Urothelium cell line (cell line): ENCODE measurements at regions not wholly inside any gene's neighbourhood (a gene's known extent, or its start where the extent isn't known, plus 50 kb on each side); places are given as distances from the start of the nearest gene placed in this dataset.

Experiments used
- DNase-seq: peaks from one replicate; pipeline ENCODE4 v3.0.0; 2011; ENCODE audit warnings: low spot score, mixed read lengths
- FAIRE-seq: peaks from 2 replicates; lab custom pipeline; 2011; peaks lifted over from hg19 to GRCh38; lab: Jason Lieb, UNC

DNA sequence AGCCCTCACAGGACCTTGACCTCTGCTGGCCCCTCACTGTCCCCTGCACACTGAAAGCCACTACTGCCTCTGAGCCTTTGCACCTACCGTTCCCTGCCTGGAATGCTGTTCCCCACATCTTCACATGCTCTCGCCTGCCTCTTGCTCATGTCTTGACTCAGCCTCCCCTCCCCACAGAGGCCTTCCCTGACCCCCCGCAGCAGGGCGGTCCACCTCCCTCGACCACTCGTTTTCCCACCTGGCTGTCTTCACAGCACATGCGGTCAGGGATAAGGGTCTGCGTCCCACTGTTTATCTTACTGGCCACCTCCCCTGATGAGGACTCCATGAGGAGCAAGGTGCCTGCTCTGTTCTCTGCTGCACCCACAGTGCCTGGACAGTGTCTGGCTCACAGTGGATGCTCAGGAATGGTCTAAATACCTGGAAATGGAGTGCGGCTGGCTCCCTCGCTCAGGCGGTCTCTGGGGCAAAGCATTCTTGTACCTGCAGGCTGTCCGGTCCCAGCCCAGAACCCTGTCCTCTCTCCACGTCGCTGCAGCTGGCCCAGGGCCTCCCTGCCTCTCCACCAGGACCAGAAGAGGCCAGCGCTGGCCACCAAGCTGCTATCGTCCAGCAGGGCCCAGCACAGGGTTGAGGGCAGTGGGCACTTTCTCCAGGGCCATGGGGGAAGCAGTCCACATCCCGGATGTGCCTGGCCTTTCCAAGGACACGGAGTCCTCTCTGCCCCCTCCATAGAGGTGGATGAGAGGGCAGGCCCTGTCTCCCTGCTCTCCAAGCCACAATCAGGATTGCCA, 107.4 kb downstream of the NCOR2 start:
- FAIRE-seq (no peak), DNase-seq (no peak)

DNA sequence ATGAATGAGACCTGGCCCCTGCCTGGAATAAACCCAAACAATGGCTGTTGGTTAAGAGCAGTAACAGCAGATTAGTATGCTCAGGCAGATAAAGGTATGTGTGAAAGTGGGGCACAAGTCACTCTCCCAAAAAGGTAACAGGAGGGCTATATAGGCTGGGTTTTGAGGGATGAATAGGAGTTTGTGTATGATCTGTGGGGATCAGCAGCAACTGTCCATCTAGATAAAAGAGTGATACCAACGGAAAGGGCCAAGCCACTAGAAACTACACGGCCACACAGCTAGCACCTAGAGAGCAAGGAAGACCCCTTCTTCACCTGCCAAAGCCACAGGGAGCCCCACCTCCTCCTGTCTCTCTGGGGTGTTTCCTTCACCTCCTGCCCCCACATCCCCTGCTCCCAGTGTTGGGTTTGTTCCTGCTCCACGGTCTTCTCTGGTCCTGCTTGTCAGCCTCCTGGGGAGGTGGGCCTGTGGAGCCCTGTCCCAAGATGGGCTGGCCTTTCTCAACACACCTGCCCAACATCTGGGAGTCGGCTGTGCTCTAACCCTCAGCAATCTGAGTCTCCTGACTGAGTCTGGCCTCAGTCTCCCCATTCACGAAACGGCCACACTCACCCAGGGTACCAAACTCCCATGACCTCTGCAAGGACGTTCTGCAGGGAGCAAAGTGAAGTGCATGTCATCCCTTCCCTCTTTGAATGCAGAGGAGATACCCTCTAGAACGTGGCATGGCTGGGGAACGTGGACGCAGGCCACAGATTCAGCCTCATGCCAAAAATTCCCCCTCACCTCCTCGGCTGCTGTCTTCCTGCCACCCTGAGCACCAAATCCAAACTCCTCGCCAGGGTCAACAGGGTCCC, 108.2 kb downstream of the NCOR2 start:
- no peak for DNase-seq
- FAIRE-seq: no peak

DNA sequence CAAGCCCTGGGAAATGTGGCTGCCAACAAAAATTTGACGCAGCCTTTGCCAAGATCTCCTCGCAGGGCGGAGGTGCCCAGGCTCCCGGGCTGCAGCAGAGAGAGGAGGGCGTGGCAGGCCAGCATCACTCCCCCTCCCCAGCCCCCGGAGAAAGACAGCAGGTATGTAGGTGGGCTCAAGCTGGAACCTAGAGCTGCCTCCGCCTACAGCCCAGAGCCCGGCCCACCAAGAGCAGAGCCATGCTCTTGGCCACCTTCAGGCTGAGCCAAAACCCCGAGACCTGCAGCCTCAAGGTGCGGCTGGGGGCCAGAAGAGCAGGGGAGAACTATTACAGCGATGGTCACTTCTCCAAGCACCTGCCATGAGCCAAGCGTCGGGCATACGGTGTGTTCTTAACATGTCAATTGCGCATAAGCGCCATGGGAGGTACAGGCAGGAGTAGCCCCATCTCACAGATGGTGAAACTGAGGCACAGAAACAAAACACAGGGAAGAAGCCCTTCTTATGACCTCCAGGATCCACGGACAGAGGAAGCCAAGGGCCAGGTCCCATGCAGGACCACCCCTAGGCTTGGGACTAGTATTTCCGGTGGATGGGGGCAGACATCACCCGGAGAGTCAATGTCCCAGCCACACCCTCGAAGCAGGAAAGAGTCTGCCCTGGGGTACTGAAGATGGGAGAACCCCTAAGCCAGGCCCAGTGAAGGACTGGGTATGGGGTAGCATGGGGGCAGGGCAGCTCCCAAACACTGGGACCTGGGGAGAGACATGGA, 109.0 kb downstream of the NCOR2 start:
- DNase-seq (no peak), FAIRE-seq (no peak)

DNA sequence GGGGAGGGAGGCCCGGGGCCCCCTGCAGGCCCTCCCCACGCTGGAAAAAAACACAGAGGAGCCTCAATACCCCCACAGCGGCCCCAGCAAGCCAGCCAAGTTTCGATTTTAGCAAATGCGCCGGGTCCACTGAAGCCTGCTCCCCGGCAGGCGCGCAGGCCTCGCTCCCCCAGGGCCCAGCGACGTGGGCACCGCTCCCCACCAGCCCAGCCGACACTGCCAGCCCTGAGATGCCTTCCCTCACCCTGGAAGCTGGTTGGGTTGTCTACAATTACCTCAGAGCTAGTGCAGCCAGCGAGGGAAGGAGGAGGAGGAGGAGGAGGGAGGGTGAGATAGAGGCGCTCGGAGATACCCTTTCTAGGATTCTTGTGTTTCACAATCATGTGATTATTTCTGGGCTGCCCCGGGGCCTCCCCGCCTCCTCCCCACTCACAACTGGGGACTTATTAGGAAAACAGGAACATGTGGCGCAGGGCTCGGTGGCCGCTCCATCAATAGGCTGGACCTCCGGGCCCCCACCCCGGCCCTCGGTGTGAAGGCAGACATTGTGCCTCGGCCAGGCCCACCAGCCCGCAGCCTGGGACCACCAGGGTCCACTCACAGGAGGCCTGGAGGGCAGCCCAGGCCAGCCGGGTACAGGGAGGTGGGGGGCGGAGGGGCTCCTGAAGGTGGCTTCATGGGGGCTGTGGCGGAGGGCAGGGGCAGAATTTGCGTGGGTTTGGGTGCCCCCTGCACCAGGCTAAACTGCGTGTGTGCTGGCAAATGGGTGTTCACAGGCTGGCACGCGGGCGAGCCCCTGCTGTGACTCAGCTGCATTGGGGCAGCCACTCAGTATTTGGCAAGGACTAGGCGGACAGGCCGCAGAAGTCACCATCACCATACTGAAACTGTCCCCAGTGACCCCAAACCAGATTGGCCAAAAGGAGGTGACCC, 109.9 kb downstream of the NCOR2 start:
- DNase-seq (no peak), FAIRE-seq (no peak)

DNA sequence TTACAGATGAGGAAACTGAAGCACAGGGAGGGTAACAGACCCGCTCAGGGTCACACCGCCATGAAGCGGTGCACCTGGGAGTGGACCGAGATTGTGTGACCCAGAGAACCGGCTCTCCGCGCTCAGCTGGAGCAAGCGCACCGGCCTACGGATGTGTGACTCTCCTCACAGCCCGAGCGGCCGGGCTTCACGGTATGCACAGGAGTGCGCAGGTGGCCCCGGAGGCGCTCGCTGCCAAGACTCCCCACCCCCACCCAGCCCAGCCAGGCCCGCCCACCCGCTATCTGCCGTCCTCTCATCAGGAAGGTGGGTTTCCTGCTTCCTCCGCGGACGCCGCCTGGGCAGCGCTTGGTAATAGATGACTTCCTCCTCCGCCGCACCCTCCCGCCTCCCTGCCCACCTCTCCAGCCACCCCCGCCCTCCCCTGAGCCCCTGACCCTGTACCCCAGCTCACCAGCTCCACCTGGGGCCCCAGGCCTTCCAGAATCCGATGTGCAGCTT, 110.7 kb downstream of the NCOR2 start:
- DNase-seq: no peak
- FAIRE-seq: no peak

DNA sequence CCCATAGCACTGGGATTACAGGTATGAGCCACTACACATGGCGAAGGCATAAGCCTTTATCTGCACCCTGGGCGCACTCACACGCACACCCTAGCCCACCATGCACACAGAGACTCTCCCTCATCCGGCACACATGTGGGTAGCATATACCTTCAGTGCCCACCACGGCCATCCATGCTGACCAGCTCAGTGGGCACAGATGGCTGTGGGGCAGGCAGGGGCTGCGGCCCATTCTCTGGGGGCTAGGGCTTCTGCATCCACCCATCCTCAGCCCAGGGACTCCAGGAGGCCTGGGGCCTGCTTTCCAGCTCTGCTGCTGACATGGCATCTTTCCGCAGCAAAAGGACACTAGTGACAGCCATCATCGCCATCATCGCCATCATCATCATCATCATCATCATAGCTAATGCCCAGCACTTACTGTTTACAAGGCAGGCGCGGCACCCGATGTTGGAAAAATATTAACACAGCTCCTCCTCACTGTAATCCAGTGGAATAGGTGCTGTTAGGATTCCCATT, 111.2 kb downstream of the NCOR2 start:
- no peak for FAIRE-seq
- no peak for DNase-seq

DNA sequence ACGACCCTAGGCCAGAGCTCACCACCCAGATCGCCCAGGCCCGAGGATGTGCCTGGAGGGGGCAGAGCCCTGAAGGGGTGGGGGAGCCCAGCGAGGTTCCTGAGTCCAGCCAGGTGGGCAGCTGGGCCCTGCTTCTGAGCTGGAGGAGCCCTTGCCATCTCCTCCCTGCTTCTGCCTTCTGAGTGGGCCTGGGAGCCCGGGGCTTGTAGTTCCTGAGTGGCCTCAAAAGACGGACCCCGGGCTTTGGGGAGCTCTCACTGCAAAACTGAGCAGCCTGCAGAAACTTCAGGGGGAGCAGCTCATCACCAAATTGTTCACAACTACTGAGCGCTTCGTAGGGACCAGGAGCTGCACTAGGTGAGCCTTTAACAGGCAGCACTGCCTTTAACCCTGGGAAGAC, 112.1 kb downstream of the NCOR2 start:
- DNase-seq (no peak), FAIRE-seq (no peak)

DNA sequence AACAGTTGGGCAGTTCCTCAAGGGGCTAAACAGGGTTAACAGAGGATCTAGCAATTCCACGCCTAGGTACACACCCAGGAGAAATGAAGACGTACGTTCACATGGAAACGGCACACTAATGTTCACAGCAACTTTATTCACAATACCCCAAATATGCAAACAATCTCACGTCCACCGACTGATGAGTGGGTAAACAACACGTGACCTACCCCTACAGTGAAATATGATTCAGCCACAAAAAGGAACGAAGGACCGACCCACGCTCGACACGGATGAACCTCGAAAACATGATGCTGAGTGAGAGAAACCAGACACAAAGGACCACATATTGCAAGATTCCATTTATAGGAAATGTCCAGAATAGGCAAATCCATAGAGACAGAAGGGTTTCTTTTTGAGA, 112.7 kb downstream of the NCOR2 start:
- DNase-seq (no peak), FAIRE-seq (no peak)

DNA sequence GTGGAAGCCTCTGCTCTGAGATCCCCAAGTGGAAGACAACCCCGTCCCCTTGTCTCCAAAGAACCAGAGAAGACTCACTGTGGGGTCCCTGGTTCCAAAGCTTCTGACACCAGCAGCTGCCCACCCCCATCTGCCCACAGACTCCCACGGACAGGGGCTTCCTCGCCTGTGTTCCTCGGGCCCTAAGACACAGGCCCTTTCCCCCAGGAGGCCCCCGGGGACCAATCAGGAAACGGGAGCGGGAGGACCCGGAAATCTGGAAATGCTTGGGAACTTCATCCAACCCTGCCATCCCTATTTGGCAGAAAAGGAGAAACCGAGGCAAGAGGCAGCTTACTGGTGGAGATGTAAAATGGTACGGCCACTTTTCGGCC, 113.1 kb downstream of the NCOR2 start:
- DNase-seq (no peak), FAIRE-seq (no peak)

DNA sequence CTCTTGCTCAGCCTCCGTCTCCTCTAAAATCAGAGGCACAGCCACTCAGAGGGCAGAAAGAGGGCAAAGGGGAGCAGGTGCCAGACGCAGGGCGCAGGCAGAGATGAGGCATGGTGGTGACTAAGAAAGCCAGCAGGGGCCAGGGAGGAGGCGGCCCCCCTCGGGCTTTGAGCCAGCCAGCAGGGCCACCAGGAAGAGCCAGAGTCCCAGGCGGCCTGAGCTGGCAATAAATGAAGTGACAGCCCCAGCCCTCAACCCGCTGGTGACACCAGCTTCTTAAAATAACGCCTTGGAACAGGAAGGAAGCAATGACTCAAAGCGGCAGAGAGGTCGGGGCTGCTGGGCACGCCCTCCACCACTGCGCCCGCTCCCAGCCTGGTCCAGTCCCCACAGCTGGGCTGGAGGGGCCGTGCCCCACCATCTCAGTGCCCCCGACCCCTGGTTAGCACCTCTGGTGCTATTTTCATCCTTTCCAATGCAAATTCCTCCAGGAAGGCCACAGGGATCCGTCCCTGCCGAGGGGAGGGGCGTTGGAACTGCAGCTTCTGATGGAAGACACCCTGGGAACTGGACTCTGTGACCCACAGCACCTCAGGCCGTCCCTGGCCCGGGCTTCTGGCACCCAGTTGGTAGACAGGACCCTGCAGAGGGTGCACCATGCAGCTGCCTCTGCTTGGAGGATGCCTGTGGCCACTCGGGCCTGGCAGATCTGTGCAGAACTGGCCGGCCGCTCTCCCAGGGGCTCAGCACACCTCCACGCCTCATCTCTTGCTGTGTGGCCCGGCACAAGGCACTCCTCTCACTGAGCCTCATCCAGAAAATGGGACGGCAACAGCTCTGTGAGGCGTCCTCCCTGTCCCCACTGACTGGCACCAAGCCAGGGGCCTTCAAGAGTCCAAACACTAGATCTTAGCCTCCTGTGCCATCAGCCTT, 113.7 kb downstream of the NCOR2 start:
- FAIRE-seq: no peak
- peak; percentile 77 for DNase-seq

DNA sequence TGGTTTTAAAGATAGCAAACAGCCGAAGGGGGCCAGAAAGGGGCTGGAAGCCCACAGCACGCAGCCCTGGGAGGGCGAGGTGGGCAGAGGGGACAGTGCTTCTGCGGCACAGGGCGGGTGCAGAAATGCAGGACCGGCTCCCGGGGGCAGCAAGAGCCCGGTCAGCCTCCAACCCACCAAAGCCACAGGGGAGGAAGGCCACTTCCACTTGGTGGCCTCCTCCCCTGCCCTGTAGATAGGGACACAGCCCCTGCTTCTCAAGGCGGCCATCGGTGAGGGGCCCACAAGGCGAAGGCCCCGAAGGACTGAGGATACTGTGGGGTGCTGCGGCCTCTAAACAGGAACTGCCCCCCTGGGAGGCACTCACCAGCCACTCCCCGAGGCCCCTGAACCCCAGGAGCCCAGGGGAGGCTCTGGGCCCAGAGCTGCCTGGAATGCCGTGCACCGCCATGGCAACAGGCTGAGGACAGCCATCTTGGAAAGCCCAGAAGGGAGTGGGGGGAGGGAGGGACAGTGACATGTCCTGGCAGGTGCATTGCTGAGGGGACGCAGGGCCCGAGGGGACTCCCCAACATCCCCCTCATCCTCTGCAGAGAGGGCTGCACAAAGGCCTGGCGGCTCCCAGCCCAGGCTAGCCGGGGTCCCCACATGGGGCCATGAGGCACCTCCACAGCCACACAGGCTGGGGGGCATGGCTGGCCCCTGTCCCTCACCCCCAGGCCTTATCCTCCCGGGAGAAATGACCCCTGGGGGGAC, 114.7 kb downstream of the NCOR2 start:
- DNase-seq: no peak
- FAIRE-seq: no peak

DNA sequence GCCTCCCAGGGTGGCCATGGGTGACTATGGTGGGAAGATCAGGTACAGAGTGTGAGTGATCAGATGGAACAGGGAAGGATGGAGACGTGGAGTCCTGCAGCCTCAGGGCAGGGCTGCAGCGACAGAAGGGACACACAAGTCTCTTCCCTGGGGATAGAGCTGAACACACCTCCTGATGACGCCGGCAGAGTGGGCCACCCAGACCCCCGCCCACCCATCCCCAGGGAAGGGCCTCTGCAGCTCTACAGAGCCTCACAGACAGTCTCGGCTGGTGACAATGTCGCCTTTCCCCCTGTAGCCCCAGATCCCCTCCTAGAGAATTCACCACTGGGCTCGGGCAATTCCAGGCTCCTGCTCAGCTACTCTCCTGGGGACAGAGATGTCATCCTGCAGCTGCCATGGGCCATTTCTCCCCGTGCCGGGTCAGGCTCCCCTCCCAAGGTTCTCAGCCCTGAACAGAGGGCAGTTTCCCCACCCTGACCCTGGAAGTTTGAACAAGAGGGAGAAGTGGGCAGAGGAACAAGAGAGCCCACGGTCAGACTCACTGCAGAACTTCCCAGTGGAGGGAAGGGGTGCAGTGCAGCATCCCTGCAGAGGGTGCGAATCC, 115.7 kb downstream of the NCOR2 start:
- DNase-seq (no peak), FAIRE-seq (no peak)

DNA sequence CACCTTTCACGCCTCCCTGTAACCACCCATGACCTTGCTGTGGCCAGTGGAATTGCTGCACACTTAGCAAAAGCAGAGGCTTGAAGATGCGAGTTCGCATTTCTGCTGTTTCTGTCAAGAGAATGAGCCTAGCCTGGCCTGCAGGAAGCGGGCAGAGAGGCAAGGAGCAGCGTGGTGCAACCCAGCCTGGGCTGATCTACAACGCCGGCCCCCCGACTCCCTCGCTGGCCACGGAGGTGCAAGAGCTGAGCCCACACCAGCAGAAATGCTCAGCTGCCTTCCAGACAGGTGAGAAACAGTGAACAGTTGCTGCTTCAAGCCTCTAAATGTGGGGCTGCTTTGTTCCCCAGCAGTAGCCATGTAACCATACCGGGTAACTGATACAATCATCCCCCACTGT, 116.4 kb downstream of the NCOR2 start:
- peak; percentile 37 for FAIRE-seq

DNA sequence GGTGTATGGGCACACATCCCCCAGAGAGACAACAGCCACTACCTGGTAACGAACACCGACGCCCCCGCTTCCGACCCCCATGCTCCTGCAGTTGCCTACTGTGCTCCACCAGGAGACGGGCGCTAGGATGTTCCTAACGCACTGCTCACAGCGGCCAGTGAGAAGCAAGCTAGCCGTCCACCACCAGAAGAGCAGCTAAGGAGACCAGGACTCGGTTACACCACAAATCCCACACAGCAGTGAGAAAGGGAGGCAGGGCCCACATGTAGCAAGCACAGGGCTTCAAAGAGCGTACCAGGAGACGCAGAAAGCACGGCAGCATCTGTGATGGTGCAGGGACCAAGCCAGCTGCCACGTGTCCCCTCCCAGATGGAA, 117.0 kb downstream of the NCOR2 start:
- FAIRE-seq: no peak
- DNase-seq: no peak

More for the DNA sequence above, 116.4 kb downstream of the NCOR2 start:
- DNase-seq: no peak

DNA sequence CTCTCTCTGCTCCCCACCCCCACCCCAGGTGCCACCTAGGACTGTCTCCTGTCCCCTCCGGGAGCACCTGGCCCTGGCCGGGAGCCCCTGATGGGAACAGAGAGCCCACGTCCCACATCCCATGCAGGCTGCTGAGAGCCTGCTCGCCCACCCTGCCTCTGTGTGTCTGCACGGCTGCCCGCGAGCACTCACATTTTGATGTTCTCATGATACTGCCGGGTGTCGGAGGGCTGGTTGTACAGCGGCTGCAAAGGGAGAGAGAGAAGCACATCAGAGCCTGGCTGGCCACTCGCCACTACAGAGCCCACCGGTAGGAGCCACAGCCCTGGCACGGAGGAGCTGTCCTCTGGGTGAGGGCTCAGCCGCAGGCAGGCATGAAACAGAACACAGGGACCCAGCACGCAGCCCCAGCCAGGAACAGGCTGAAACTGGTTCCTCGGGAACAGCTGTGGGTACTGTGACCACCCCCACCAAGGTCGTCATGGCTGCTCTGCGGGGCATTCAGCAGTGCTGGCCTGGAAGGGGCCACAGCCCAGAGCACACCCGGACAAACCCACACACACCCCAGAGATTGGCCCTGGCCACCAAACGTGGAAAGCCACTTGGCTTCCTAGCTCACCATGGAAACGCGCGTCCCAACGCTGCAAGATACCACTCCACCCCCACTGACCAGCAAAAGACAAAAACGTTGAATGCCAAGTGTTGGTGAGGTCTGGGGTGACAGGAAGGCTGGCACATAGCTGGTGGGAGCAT, 117.6 kb downstream of the NCOR2 start:
- no peak for FAIRE-seq
- DNase-seq: no peak

DNA sequence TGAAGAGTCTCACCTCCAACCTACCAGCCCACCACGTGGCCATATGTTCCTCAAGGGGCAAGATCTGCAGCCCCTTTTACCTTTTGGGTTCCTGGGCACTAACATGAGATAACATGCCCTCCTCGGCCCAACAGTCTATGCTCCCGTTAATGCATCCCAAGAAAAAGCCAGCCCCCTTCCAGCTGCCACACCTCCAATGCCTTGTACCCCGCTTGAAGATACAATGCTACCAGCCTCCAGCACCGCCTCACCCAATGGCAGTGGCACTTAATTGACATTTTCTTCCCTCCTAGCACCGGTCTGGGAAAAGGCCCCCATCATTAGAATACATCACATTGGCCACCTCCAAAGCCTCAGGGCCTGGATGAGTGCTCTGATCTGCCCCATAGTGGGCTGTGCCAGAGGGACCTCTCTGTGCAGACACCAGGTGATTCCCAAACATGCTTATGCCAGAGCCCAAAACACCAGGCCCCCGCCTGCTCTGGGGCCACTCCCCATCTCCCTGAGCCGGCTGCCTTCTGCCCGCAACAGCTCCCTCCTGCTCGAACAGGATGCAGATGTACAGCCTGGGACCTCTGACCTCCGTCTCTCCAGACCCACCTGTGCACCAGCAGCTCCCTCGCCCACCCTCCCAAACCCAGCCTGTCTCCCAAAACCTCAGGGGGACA, 118.3 kb downstream of the NCOR2 start:
- no peak for FAIRE-seq

More for the DNA sequence above, 118.3 kb downstream of the NCOR2 start:
- no peak for DNase-seq
